CD14-positive monocyte (primary cell): ENCODE measurements at regions not wholly inside any gene's neighbourhood (a gene's known extent, or its start where the extent isn't known, plus 50 kb on each side); places are given as distances from the start of the nearest gene placed in this dataset.
"Not testable (repeated sequence)": the region's sequence is repeated elsewhere in the genome, so short reads cannot be mapped to it uniquely, and the experiment has no call there.

Experiments
- DNase-seq, 3 donors: peaks; one replicate each; pipeline ENCODE4 v3.0.0-alpha.2; 2011 to 2022
- H2AFZ ChIP-seq: 2 replicates; pipeline ENCODE4 v1.6.0; 2012; ENCODE audit warnings: mild to moderate bottlenecking, low read depth, low read length, inconsistent platforms; ENCODE audit not compliant: insufficient read depth, poor library complexity, severe bottlenecking
- H3K27ac ChIP-seq, 2 donors: 1 replicate in 1 of 2; 2 replicates in 1 of 2; pipeline ENCODE4 v1.5.1; 2012 to 2013; ENCODE audit warnings: low read length in 2 of 2, control low read depth in 1 of 2, inconsistent platforms in 1 of 2, low read depth in 1 of 2, mild to moderate bottlenecking in 1 of 2
- H3K27me3 ChIP-seq, 2 donors: one replicate each; pipeline versions ENCODE4 v1.6.0 to v1.6.1; 2011 to 2013; ENCODE audit warnings: low read length in 2 of 2; ENCODE audit not compliant: control insufficient read depth in 2 of 2, insufficient read depth in 2 of 2
- H3K36me3 ChIP-seq, 2 donors: replicated peaks in 1 of 2; 1 replicate in 1 of 2; 2 replicates in 1 of 2; pipeline versions ENCODE4 v1.5.1 to v1.6.1; 2012 to 2013; ENCODE audit warnings: low read length in 2 of 2, control low read depth in 1 of 2, inconsistent platforms in 1 of 2, mild to moderate bottlenecking in 1 of 2; ENCODE audit not compliant: insufficient read depth in 2 of 2, control insufficient read depth in 1 of 2
- H3K4me1 ChIP-seq, 2 donors: 1 replicate in 1 of 2; 2 replicates in 1 of 2; pipeline versions ENCODE4 v1.5.1 to v1.6.1; 2012 to 2013; ENCODE audit warnings: low read length in 2 of 2, control low read depth in 1 of 2, inconsistent platforms in 1 of 2, mild to moderate bottlenecking in 1 of 2, moderate library complexity in 1 of 2; ENCODE audit not compliant: insufficient read depth in 2 of 2, control insufficient read depth in 1 of 2
- H3K4me2 ChIP-seq: replicated peaks from 2 replicates; pipeline ENCODE3; 2012; ENCODE audit warnings: low read length, moderate library complexity, mild to moderate bottlenecking; ENCODE audit not compliant: poor library complexity, severe bottlenecking; ENCODE audit errors: extremely low read depth
- H3K4me3 ChIP-seq, 3 experiments: fragments of 200-600 bp in 1 of 3; sonication (generic) in 1 of 3; replicated peaks in 1 of 3; 1 replicate in 2 of 3; 2 replicates in 1 of 3; pipeline ENCODE4 v1.5.1; 2011 to 2013; ENCODE audit warnings: low read length in 3 of 3, mild to moderate bottlenecking in 3 of 3, control low read depth in 2 of 3, low read depth in 2 of 3, inconsistent platforms in 1 of 3, moderate library complexity in 1 of 3
- H3K79me2 ChIP-seq: 2 replicates; pipeline ENCODE4 v1.6.0; 2012; ENCODE audit warnings: mild to moderate bottlenecking, control low read depth, inconsistent platforms, low read length, moderate library complexity; ENCODE audit not compliant: insufficient read depth
- H3K9ac ChIP-seq: 2 replicates; pipeline ENCODE4 v1.6.0; 2017; ENCODE audit warnings: low read length, mild to moderate bottlenecking; ENCODE audit not compliant: insufficient read depth, poor library complexity, severe bottlenecking
- H3K9me3 ChIP-seq, 2 donors: replicated peaks in 1 of 2; 1 replicate in 1 of 2; 2 replicates in 1 of 2; pipeline versions ENCODE4 v1.5.1 to v1.6.1; 2012 to 2013; ENCODE audit warnings: low read length in 2 of 2, control low read depth in 1 of 2; ENCODE audit not compliant: control insufficient read depth in 1 of 2, insufficient read depth in 1 of 2
- H4K20me1 ChIP-seq: 2 replicates; pipeline ENCODE4 v1.6.0; 2012; ENCODE audit warnings: mild to moderate bottlenecking, low read length, control low read depth, moderate library complexity; ENCODE audit not compliant: insufficient read depth
- H3K27ac Mint-ChIP-seq, 7 donors: one replicate each; pipeline ENCODE4 v1.8.0; 2020; ENCODE audit warnings: mild to moderate bottlenecking in 7 of 7, mixed read lengths in 7 of 7, moderate library complexity in 6 of 7, inconsistent platforms in 2 of 7
- H3K27me3 Mint-ChIP-seq, 3 donors: one replicate each; pipeline ENCODE4 v1.8.0; 2021 to 2022; ENCODE audit warnings: low read depth in 3 of 3, mild to moderate bottlenecking in 3 of 3, mixed read lengths in 3 of 3, moderate library complexity in 3 of 3, inconsistent platforms in 1 of 3
- H3K36me3 Mint-ChIP-seq, 2 donors: one replicate each; pipeline ENCODE4 v1.8.0; 2020; ENCODE audit warnings: mixed read lengths in 2 of 2, inconsistent platforms in 1 of 2, mild to moderate bottlenecking in 1 of 2
- H3K4me1 Mint-ChIP-seq: one replicate; pipeline ENCODE4 v1.8.0; 2020; ENCODE audit warnings: mild to moderate bottlenecking, mixed read lengths
- H3K4me3 Mint-ChIP-seq, 2 donors: one replicate each; pipeline ENCODE4 v1.8.0; 2020; ENCODE audit warnings: mild to moderate bottlenecking in 2 of 2, mixed read lengths in 2 of 2, moderate library complexity in 1 of 2
- H3K9me3 Mint-ChIP-seq, 7 donors: one replicate each; pipeline ENCODE4 v1.8.0; 2020 to 2022; ENCODE audit warnings: mixed read lengths in 7 of 7, mild to moderate bottlenecking in 6 of 7, moderate library complexity in 6 of 7, inconsistent platforms in 2 of 7
- CTCF ChIP-seq: fragments of 200-600 bp; IDR thresholded peaks from one replicate; pipeline ENCODE4 v1.8.0; 2022; ENCODE audit warnings: antibody characterized with exemption, mild to moderate bottlenecking
- WGBS: methylation state at CpG from one replicate; pipeline ENCODE4 v1.1.5; 2013; ENCODE audit warnings: missing lambda C conversion rate; ENCODE audit not compliant: insufficient coverage; 5-methylcytosine and 5-hydroxymethylcytosine counted together
- intact Hi-C, 2 donors: fragments of 100-400 bp; cut with micrococcal nuclease; formaldehyde crosslinking; loops; one replicate each; pipeline versions ENCODE4 v1.15.0 to v1.15.1; 2023

DNA sequence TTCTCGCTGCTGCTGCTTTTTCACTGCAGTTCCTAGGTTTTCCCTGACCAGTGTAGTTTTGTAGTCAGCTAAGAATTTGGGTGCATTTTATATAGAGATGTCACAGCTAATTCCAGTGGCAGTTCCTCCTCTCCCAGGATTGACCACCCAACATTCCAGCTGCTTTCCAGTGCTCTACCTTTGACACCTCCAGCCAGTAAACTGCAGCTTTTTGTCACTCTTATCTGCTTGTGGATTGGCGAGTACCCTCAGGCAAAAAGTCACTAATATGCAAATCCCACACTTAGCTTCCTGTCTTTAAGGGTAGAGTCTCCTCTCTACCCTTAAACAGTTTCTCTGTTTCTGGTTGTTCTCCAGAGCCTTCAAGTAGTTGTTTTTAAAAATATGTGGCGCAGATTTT is 146.9 kb upstream of the KCNG1 start:
- H3K4me3 Mint-ChIP-seq = no peak overlapping the region
- no CpG with 5 or more reads among the region's 3 CpGs for WGBS

GRCh38 chr20:51167911-51168310 is 145.0 kb upstream of the KCNG1 start:
- H2AFZ ChIP-seq, H3K27ac ChIP-seq, H3K36me3 ChIP-seq, H3K4me1 ChIP-seq, H3K36me3 Mint-ChIP-seq, H3K27me3 Mint-ChIP-seq, H3K27ac Mint-ChIP-seq, H3K79me2 ChIP-seq, DNase-seq, H3K9me3 Mint-ChIP-seq, H3K9ac ChIP-seq, H3K4me3 ChIP-seq, H3K27me3 ChIP-seq, H3K4me1 Mint-ChIP-seq, H3K9me3 ChIP-seq, H4K20me1 ChIP-seq, H3K4me2 ChIP-seq, intact Hi-C loops, H3K4me3 Mint-ChIP-seq: not testable (repeated sequence)
- 100% methylated on average over 3 of the region's 4 CpGs for whole genome bisulfite sequencing

More for the DNA sequence above, 146.9 kb upstream of the KCNG1 start:
- no peaks in the 10 kb centered on the region for H3K4me1 ChIP-seq
- Mint-ChIP-seq H3K27ac (no peak overlapping the region), H3K27me3 (peaks cover 1 to 7% (median 2%) of the 10 kb centered on the region in 3 donors), H3K36me3 (no peaks in the 10 kb centered on the region), H3K4me1 (no peaks in the 10 kb centered on the region), H3K9me3 (peaks cover 0 to 3% (median 0%) of the 10 kb centered on the region in 7 donors)
- H3K36me3 ChIP-seq = no peaks in the 10 kb centered on the region
- no peak overlapping the region for H3K9ac ChIP-seq
- H3K9me3 ChIP-seq = no peaks in the 10 kb centered on the region
- peaks cover 0 to 2% of the 10 kb centered on the region in 2 donors for H3K27me3 ChIP-seq
- no peak overlapping the region for H3K4me2 ChIP-seq
- no peak overlapping the region for H3K4me3 ChIP-seq
- no peak overlapping the region for H3K27ac ChIP-seq
- no peaks in the 10 kb centered on the region for H4K20me1 ChIP-seq
- H3K79me2 ChIP-seq = no peaks in the 10 kb centered on the region
- no peak for TF ChIP-seq CTCF
- intact Hi-C loops = no loop called here
- no peak overlapping the region for H2AFZ ChIP-seq
- DNase-seq = no peak
